HepG2 (cell line): ENCODE measurements at regions not wholly inside any gene's neighbourhood (a gene's known extent, or its start where the extent isn't known, plus 50 kb on each side); places are given as distances from the start of the nearest gene placed in this dataset.

Experiments
- ELF1 ChIP-seq: sonication (generic); formaldehyde crosslinking; IDR thresholded peaks from 2 replicates; pipeline ENCODE4 v1.4.0; 2020; ENCODE audit warnings: missing genetic modification reagents
- ELF4 ChIP-seq: sonication (generic); formaldehyde crosslinking; IDR thresholded peaks from 2 replicates; pipeline ENCODE4 v1.5.0; 2020; ENCODE audit warnings: missing genetic modification reagents, mild to moderate bottlenecking, moderate library complexity, borderline replicate concordance
- NFATC3 ChIP-seq: sonication (generic); formaldehyde crosslinking; IDR thresholded peaks from 2 replicates; pipeline ENCODE4 v1.5.1; 2020; ENCODE audit warnings: mild to moderate bottlenecking, missing genetic modification reagents
- SRY ChIP-seq: sonication (generic); formaldehyde crosslinking; IDR thresholded peaks from 2 replicates; pipeline ENCODE4 v1.8.0; 2022; ENCODE audit warnings: mild to moderate bottlenecking, missing genetic modification reagents
- ZBTB37 ChIP-seq: sonication (generic); formaldehyde crosslinking; IDR thresholded peaks from 2 replicates; pipeline ENCODE4 v1.4.0; 2020; ENCODE audit warnings: mild to moderate bottlenecking, missing genetic modification reagents
- ZHX2 ChIP-seq, 2 experiments: sonication (generic) in 1 of 2; formaldehyde crosslinking in 1 of 2; IDR thresholded peaks; 2 replicates each; pipeline versions ENCODE4 v1.6.1 to v1.9.0; 2014 to 2022; ENCODE audit warnings: antibody characterized with exemption in 1 of 2, borderline replicate concordance in 1 of 2, inconsistent platforms in 1 of 2, low read depth in 1 of 2, missing genetic modification reagents in 1 of 2

GRCh38 chr2:198259496-198259895, 455.1 kb downstream of the PLCL1 start:
- TF ChIP-seq ELF1 (CRISPR knock-in tag): no peak
- no peak for TF ChIP-seq ZHX2 (IDR thresholded peaks at IDR 0.05; ENCODE audit: low read depth)
- no peak for TF ChIP-seq ZHX2 (CRISPR knock-in tag; IDR thresholded peaks at IDR 0.05; ENCODE audit: borderline replicate concordance)
- no peak for TF ChIP-seq SRY
- no peak for TF ChIP-seq ZBTB37 (CRISPR knock-in tag)
- TF ChIP-seq NFATC3 (CRISPR knock-in tag): no peak
- no peak for TF ChIP-seq ELF4
